GM12878 (cell line): ENCODE measurements at regions not wholly inside any gene's neighbourhood (a gene's known extent, or its start where the extent isn't known, plus 50 kb on each side); places are given as distances from the start of the nearest gene placed in this dataset.

Experiments used
- EZH2 ChIP-seq: IDR thresholded peaks from 2 replicates; pipeline ENCODE4 v1.6.1; 2012; ENCODE audit warnings: low read depth, mild to moderate bottlenecking, control low read depth, inconsistent platforms, low read length, borderline replicate concordance; ENCODE audit not compliant: control insufficient read depth
- KAT2A ChIP-seq: conservative IDR thresholded peaks from 2 replicates; pipeline ENCODE4 v1.6.1; 2011; ENCODE audit warnings: low read depth, low read length; ENCODE audit not compliant: control insufficient read depth
- POLR2A ChIP-seq: IDR thresholded peaks from 2 replicates; pipeline ENCODE4 v1.6.1; 2011; ENCODE audit warnings: low read depth, mild to moderate bottlenecking, low read length
- TF ChIP-seq, protein P1 (sequence below), 3 experiments: IDR thresholded peaks in 2 of 3; conservative IDR thresholded peaks in 1 of 3; 2 replicates each; pipeline ENCODE4 v1.5.1; 2011; ENCODE audit warnings: low read depth in 3 of 3, low read length in 3 of 3, mild to moderate bottlenecking in 3 of 3, control low read depth in 2 of 3, moderate library complexity in 2 of 3, inconsistent platforms in 1 of 3, mixed read lengths in 1 of 3; ENCODE audit not compliant: control insufficient read depth in 2 of 3, insufficient read depth in 1 of 3; ENCODE audit errors: extremely low read depth in 1 of 3
- TF ChIP-seq, protein P2 (sequence below): fragments of 450-650 bp; formaldehyde crosslinking; IDR thresholded peaks from 2 replicates; pipeline ENCODE4 v1.4.0; 2020; ENCODE audit warnings: mild to moderate bottlenecking, moderate library complexity

DNA sequence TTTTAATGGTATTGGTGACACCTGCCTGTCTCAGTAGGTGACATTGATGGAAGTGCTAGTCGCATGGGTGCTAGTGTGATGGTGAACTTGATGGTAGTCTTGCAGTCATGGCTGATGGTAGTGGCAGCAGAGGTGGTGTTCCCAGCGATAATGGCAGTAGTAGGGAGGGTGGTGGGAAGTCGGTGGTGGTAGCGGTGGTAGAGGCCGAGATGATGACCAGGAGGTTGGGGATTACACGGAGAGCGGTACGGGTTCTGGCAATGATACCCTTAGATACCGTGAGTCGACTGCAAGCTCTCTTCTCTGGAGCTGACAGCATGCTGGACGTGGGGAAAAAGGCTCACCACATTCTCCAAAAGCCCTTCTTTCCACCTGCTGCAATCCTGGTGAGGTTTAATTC lies 99.4 kb upstream of the SLC2A1 start:
- TF ChIP-seq EZH2 (no peak), KAT2A (no peak), POLR2A (no peak)
- TF ChIP-seq, protein P1, sequence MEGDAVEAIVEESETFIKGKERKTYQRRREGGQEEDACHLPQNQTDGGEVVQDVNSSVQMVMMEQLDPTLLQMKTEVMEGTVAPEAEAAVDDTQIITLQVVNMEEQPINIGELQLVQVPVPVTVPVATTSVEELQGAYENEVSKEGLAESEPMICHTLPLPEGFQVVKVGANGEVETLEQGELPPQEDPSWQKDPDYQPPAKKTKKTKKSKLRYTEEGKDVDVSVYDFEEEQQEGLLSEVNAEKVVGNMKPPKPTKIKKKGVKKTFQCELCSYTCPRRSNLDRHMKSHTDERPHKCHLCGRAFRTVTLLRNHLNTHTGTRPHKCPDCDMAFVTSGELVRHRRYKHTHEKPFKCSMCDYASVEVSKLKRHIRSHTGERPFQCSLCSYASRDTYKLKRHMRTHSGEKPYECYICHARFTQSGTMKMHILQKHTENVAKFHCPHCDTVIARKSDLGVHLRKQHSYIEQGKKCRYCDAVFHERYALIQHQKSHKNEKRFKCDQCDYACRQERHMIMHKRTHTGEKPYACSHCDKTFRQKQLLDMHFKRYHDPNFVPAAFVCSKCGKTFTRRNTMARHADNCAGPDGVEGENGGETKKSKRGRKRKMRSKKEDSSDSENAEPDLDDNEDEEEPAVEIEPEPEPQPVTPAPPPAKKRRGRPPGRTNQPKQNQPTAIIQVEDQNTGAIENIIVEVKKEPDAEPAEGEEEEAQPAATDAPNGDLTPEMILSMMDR (IDR thresholded peaks at IDR 0.05 in 2 of 3, conservative IDR thresholded peaks at IDR 0.05 in 1 of 3; ENCODE audit: control insufficient read depth in 2 of 3, extremely low read depth in 1 of 3, insufficient read depth in 1 of 3, low read depth in 3 of 3, low read length in 3 of 3): no peak
- TF ChIP-seq, protein P2, sequence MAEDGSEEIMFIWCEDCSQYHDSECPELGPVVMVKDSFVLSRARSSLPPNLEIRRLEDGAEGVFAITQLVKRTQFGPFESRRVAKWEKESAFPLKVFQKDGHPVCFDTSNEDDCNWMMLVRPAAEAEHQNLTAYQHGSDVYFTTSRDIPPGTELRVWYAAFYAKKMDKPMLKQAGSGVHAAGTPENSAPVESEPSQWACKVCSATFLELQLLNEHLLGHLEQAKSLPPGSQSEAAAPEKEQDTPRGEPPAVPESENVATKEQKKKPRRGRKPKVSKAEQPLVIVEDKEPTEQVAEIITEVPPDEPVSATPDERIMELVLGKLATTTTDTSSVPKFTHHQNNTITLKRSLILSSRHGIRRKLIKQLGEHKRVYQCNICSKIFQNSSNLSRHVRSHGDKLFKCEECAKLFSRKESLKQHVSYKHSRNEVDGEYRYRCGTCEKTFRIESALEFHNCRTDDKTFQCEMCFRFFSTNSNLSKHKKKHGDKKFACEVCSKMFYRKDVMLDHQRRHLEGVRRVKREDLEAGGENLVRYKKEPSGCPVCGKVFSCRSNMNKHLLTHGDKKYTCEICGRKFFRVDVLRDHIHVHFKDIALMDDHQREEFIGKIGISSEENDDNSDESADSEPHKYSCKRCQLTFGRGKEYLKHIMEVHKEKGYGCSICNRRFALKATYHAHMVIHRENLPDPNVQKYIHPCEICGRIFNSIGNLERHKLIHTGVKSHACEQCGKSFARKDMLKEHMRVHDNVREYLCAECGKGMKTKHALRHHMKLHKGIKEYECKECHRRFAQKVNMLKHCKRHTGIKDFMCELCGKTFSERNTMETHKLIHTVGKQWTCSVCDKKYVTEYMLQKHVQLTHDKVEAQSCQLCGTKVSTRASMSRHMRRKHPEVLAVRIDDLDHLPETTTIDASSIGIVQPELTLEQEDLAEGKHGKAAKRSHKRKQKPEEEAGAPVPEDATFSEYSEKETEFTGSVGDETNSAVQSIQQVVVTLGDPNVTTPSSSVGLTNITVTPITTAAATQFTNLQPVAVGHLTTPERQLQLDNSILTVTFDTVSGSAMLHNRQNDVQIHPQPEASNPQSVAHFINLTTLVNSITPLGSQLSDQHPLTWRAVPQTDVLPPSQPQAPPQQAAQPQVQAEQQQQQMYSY (CRISPR knock-in tag): no peak
